ENCODE measurements at regions not wholly inside any gene's neighbourhood (a gene's known extent, or its start where the extent isn't known, plus 50 kb on each side); places are given as distances from the start of the nearest gene placed in this dataset.

DNA sequence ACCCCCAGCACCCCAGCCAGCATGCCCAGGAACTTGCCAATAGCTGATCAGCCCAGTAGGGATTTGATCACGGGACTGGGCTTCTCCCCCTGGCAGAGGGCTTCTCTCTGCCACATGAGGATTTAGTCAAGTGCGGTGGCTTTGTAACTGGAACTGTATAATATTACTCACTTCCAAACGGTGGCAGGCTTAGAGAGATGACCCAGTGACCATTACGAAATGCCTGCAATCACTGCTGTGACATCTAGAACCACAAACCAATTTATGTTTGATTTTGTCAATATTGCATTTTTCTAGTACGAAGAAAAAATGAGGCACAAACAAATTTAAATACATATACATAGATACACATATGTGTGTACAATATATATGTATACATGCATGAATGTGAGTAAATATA, 192.1 kb downstream of the ERCC6L2 start:
- Mint-ChIP-seq H3K9me3 (ENCODE audit: unreplicated experiment) (no peaks in the 10 kb centered on the region), H3K27me3 (ENCODE audit: unreplicated experiment) (peaks cover 6% of the 10 kb centered on the region), H3K36me3 (ENCODE audit: low read depth, unreplicated experiment) (no peaks in the 10 kb centered on the region), H3K4me3 (ENCODE audit: unreplicated experiment) (no peak overlapping the region), H3K27ac (ENCODE audit: unreplicated experiment) (no peak overlapping the region), H3K4me1 (ENCODE audit: unreplicated experiment) (peaks cover 24% of the 10 kb centered on the region)
- DNase-seq (ENCODE audit: low spot score): no peak
- TF ChIP-seq, protein P1, sequence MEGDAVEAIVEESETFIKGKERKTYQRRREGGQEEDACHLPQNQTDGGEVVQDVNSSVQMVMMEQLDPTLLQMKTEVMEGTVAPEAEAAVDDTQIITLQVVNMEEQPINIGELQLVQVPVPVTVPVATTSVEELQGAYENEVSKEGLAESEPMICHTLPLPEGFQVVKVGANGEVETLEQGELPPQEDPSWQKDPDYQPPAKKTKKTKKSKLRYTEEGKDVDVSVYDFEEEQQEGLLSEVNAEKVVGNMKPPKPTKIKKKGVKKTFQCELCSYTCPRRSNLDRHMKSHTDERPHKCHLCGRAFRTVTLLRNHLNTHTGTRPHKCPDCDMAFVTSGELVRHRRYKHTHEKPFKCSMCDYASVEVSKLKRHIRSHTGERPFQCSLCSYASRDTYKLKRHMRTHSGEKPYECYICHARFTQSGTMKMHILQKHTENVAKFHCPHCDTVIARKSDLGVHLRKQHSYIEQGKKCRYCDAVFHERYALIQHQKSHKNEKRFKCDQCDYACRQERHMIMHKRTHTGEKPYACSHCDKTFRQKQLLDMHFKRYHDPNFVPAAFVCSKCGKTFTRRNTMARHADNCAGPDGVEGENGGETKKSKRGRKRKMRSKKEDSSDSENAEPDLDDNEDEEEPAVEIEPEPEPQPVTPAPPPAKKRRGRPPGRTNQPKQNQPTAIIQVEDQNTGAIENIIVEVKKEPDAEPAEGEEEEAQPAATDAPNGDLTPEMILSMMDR (IDR thresholded peaks at IDR 0.05; ENCODE audit: unreplicated experiment): no peak

GRCh38 chr9:96067004-96067403, 191.5 kb downstream of the ERCC6L2 start:
- peaks cover 4% of the 10 kb centered on the region for H3K27me3 Mint-ChIP-seq (ENCODE audit: unreplicated experiment)
- H3K9me3 Mint-ChIP-seq (ENCODE audit: unreplicated experiment): no peaks in the 10 kb centered on the region
- H3K36me3 Mint-ChIP-seq (ENCODE audit: low read depth, unreplicated experiment): no peaks in the 10 kb centered on the region
- peaks cover 26% of the 10 kb centered on the region for H3K4me1 Mint-ChIP-seq (ENCODE audit: unreplicated experiment)
- TF ChIP-seq, protein P1 (IDR thresholded peaks at IDR 0.05; ENCODE audit: unreplicated experiment): no peak
- no peak for DNase-seq (ENCODE audit: low spot score)
- H3K27ac Mint-ChIP-seq (ENCODE audit: unreplicated experiment): no peak overlapping the region
- no peak overlapping the region for H3K4me3 Mint-ChIP-seq (ENCODE audit: unreplicated experiment)

GRCh38 chr9:96065482-96066251, 190.2 kb downstream of the ERCC6L2 start:
- Mint-ChIP-seq H3K27ac (ENCODE audit: unreplicated experiment) (no peak overlapping the region), H3K9me3 (ENCODE audit: unreplicated experiment) (no peaks in the 10 kb centered on the region), H3K27me3 (ENCODE audit: unreplicated experiment) (peaks cover 2% of the 10 kb centered on the region), H3K36me3 (ENCODE audit: low read depth, unreplicated experiment) (no peaks in the 10 kb centered on the region), H3K4me3 (ENCODE audit: unreplicated experiment) (no peak overlapping the region), H3K4me1 (ENCODE audit: unreplicated experiment) (peaks cover 29% of the 10 kb centered on the region)
- no peak for DNase-seq (ENCODE audit: low spot score)
- TF ChIP-seq, protein P1 (IDR thresholded peaks at IDR 0.05; ENCODE audit: unreplicated experiment): no peak

- Mint-ChIP-seq H3K4me1 (ENCODE audit: unreplicated experiment) (peaks cover 29% of the 10 kb centered on the region), H3K27ac (ENCODE audit: unreplicated experiment) (peak overlapping the region; percentile 74), H3K9me3 (ENCODE audit: unreplicated experiment) (no peaks in the 10 kb centered on the region), H3K4me3 (ENCODE audit: unreplicated experiment) (no peak overlapping the region), H3K36me3 (ENCODE audit: low read depth, unreplicated experiment) (no peaks in the 10 kb centered on the region), H3K27me3 (ENCODE audit: unreplicated experiment) (peaks cover 2% of the 10 kb centered on the region)
- DNase-seq (ENCODE audit: low spot score): no peak
- TF ChIP-seq, protein P1 (IDR thresholded peaks at IDR 0.05; ENCODE audit: unreplicated experiment): no peak
These were observed 189.5 kb downstream of the ERCC6L2 start for GRCh38 chr9:96064826-96065481.

DNA sequence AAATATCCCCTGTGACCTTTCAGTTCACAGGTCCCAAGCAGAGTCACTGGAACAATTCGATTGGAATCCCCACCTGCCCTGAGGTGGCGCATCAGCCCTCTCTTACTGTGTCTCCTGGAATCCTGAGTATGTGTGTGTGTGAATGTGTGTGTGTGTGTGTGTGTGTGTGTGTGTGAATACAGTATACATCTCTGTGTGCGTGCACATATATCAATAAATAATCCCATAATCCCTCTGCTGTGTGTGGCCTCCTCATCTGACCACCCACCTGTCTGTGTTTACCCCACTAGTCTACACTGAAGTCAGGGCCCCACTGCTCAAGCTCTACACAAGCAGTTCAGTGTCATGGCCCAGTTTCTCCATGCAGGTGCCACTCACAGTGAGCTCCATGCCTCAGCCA, 187.4 kb downstream of the ERCC6L2 start:
- TF ChIP-seq, protein P1 (IDR thresholded peaks at IDR 0.05; ENCODE audit: unreplicated experiment): no peak
- H3K4me3 Mint-ChIP-seq (ENCODE audit: unreplicated experiment): no peak overlapping the region
- no peak overlapping the region for H3K27ac Mint-ChIP-seq (ENCODE audit: unreplicated experiment)
- peaks cover 29% of the 10 kb centered on the region for H3K4me1 Mint-ChIP-seq (ENCODE audit: unreplicated experiment)
- no peak for DNase-seq (ENCODE audit: low spot score)
- H3K27me3 Mint-ChIP-seq (ENCODE audit: unreplicated experiment): peaks cover 6% of the 10 kb centered on the region
- no peaks in the 10 kb centered on the region for H3K9me3 Mint-ChIP-seq (ENCODE audit: unreplicated experiment)
- H3K36me3 Mint-ChIP-seq (ENCODE audit: low read depth, unreplicated experiment): no peaks in the 10 kb centered on the region

All from endothelial cell (in vitro differentiated cells).